HG03139 (cell line): ENCODE measurements at regions not wholly inside any gene's neighbourhood (a gene's known extent, or its start where the extent isn't known, plus 50 kb on each side); places are given as distances from the start of the nearest gene placed in this dataset.

ENCODE experiments used
- ATAC-seq: cut with Tn5 transposase; IDR thresholded peaks from one replicate; pipeline ENCODE4 v1.9.1; 2021; ENCODE audit not compliant: unreplicated experiment

GRCh38 chr10:58885146-58885545 is 291.3 kb upstream of the PHYHIPL start:
- ATAC-seq: no peak

GRCh38 chr10:58885686-58886345 is 290.6 kb upstream of the PHYHIPL start:
- ATAC-seq: no peak

DNA sequence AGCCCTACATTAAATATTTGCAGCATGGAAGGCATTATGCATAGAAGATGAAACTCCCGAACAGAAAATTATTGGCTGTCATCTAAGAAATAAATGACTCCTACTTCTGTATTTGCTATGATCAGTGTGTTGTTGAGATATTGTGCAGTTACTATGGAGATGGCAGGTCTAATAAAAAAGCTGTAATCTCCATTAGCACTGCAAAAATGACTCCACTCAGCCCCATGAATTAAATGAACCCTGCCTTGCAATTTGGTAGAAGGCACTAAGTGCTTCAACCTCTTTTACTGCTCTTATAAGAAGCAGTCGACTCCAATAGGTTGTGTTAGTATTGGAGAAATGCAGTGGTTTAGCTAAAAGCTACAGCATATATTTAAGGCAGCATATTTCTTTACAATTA is 290.0 kb upstream of the PHYHIPL start:
- ATAC-seq: no peak

GRCh38 chr10:58887474-58887873 is 289.0 kb upstream of the PHYHIPL start:
- no peak for ATAC-seq

- ATAC-seq: no peak
These were observed 287.5 kb upstream of the PHYHIPL start for GRCh38 chr10:58888957-58889356.

DNA sequence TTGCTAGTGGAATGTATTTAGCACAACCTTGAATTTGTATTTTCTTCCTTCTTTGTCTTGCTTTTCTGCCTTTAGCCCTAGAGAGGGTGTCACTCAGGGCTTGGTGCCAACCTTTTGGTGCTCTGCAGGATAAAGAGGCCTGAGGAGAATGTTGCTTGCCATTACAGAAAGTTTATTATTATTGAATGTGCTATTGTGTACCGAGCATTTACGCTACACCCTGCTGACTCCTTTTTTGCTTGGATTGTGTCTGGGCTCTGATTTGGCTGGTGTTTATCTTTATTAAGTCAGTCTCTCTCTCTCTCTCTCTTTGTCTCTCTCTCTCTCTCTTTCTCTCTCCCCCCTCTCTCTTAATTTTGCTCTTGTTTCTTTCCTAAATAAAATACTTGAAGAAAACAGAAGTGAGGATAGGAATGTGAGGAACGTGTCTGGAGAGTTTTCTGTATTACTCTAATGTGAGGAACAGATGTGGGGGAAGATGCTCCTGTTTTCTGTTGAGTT is 284.4 kb upstream of the PHYHIPL start:
- ATAC-seq: no peak

DNA sequence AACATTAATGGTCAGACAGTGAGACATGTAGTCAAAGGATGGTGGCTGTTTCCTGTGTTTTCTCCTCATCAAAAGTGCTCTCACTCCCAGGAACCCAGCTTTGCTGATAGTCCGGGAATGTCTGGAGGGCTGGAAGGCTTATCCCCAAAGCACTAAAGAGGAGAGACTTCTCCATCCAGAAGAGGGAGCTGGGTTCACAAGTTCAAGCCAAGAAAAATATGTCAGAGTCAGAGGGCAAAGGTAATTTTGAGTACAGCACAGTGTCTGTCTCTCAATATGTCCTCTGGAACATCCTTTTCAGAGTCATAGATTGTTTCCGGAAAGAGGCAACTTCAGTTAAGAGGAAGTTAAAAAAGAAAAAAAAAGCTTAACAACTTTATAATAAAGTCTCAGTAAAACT is 281.5 kb upstream of the PHYHIPL start:
- ATAC-seq: no peak

DNA sequence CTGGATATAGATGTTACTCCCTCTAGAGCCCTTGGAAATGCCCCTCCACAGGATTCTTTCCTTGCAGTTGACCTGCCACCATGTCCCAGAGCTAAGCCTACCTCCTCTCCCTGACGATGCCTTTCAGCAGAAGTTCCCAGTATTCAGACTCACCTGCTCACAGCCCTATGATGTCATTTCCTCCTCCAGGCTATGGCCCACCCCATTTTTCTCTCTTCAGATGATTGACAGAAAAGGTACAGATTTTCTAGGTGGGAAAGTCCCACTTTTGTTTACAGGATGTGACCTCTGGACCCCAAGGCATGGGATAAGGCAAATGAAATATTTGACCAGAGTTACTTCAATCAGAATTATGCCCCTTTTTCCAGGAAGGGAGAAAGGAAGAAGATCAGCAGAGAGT is 280.2 kb upstream of the PHYHIPL start:
- no peak for ATAC-seq

- no peak for ATAC-seq
These were observed 279.2 kb upstream of the PHYHIPL start for GRCh38 chr10:58897236-58897635.

DNA sequence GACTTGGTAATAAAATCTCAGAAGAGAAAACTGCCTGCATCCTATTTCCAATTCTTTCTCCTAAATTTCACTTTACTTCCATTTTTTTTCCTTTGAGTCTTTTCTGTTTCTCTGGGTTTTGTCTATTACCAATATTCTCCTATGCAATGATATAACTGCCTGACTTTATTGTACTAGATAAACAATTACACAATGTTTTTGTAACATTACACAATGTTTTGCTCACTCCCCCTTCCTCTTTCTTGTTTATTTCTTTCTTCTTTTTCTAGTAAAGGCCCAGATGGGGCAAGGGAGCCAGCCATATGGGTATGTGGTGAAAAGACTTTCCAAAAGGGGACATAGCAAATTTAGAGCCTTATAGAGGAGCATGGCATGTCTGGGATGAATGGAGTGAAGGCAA is 278.7 kb upstream of the PHYHIPL start:
- no peak for ATAC-seq

DNA sequence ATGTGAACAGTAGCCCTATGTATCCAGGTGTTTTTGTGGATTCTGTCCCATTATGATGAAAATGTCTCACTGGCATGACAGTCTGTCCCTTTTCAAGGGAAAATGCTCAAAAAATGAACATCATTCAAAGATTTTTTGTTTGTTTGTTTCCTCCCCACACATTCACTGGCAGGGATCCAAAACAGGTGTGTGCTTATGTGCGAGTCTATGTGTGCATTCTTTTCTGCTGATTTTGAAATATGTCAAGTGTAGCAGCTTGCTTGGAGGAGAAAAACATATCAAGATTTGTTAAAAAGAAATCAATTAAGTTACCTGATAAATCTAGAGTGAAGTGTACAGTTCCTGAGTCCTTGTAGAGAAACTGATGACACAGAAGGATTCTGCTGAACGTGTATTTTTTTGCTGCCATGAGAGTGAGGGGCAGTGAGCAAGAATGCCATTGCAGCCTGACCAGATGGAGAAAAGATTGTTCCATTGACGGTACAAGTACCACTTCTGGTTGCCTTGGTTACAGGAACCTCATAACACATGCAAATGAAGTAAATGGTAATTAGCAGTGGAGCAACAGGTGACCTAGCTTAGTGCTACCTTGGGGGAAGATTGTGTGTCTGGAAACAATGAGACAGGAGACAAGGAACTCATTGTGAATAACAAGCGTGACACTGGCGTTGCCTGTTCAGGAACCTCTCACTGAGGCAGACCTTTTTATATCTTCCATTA is 277.4 kb upstream of the PHYHIPL start:
- no peak for ATAC-seq

GRCh38 chr10:58901092-58901646 is 275.3 kb upstream of the PHYHIPL start:
- no peak for ATAC-seq

DNA sequence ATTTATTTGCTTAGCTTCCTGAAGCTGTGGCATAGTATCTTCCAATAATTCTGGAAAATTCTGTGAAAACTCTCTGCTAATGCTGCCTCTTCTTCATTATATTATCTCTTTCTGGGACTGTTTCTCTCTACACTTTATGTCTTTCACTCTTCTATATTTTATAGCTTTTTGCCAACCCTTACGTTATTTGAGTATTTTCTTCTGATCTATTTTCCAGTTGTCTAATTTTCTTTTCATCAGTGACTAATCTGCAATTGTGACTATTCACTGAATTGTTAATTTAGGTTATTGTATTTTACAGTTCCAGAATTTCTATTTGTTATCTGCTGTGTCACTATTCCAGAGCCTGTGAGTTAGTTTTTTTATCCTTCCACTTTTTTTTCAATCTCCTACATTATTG is 273.4 kb upstream of the PHYHIPL start:
- no peak for ATAC-seq

DNA sequence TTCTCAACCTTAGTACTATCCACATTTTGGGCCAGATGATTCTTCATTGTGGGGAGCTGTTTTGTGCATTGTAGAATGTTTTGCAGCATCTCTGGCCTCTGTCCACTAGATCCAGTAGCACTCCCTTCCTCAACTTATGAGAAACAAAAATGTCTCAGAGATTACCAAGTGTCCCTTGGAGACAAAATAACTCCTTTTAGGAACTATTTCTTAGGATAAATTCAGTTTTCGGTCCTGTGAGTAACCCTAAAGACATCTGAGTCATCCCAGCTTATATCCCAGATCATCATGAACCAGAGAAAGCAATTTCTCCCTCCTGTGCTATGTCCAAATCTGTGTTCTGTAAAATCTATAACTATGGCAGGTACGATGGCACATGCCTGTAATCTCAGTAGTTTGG is 266.6 kb upstream of the PHYHIPL start:
- ATAC-seq: no peak

GRCh38 chr10:58913717-58914116 is 262.7 kb upstream of the PHYHIPL start:
- ATAC-seq: no peak

- no peak for ATAC-seq
These were observed 257.6 kb upstream of the PHYHIPL start for GRCh38 chr10:58918887-58919286.

DNA sequence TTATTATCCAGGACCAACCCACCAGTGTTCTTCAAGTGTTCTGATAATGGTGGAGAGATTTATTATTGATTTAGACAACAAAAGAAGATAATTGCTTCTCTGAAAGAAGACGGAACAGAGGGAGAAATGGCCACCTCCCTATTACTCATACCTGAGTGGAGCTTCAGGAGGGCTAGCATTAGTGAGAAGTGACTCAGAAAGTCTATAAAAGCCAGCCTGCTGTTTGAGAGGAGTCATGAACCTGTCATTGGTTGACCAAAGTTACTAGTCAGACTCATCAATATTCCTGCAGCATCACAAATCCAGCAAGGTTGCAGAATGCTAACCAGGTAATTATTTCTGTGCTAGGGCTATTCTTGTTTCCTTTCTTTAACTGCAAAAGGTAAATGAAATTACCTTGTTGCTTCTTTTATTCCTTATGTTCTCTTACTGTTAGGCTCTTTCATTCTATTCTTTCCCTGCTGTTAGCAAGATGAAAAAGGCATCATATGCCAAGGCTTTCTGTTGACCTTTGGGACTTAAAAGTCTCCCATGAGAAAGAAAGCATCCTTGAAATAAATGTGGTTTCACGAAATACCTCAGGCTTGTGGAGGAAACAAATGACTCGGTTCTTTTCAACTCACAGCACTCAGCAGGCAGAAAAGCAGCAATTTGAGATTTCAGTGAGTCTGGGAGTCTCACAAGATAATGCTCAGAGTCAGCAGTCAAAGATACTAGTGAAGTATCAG is 256.4 kb upstream of the PHYHIPL start:
- no peak for ATAC-seq

DNA sequence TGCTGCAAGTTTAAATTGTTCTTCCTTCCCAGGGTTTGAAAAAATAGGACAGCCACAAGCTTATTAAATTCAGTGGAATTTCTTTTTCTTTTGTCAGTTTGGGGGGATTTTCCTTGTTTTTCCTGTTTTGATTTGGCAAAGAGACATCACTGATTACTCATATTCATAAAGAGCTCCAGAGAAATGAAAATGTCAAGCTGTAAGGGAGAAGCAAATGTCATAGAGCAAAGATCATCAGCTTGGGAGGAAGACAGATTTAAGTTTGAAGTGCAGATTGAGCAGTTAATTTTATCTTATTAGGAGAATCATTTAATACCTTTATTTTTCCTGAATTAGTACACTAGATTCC is 255.8 kb upstream of the PHYHIPL start:
- ATAC-seq: no peak

DNA sequence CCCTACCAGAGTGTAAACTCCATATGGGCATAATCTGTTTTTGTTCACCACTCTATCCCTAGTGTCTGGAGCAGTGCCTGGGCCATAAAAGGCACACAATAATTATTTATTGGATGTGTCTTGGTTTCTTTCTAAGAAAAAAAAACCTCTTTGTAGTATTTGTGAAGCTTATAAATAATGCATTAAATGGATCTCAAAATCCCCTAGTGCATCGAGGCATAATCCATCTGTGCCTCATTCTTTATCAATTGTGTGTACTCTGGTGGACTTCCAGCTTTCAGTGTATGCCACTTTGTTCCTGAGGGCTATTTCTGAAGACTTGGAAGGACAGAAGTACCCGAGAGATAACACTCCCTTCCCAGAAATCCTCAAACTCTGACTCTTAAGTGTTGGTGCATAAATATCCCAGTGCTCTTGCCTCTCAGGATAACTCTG is 255.0 kb upstream of the PHYHIPL start:
- ATAC-seq: no peak

GRCh38 chr10:58925381-58925780 is 251.1 kb upstream of the PHYHIPL start:
- no peak for ATAC-seq

DNA sequence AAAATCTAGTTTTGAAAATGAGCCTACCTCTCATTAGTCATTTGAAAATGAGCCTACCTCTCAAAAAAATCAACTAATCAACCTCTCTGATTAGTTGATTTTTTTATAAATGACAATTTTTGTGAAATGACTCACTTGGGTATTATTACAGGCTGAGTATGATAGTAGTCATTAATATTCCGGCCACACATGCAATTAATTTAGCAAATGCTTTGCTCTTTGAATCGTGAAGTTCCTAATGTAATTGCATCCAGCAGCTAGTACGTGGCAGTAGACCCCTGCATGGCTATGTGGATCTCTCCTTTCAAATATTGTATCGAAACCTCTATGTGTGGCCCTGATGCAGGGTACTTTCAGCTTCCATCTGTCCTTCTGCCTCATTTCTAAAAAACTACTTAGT is 245.9 kb upstream of the PHYHIPL start:
- ATAC-seq: no peak

DNA sequence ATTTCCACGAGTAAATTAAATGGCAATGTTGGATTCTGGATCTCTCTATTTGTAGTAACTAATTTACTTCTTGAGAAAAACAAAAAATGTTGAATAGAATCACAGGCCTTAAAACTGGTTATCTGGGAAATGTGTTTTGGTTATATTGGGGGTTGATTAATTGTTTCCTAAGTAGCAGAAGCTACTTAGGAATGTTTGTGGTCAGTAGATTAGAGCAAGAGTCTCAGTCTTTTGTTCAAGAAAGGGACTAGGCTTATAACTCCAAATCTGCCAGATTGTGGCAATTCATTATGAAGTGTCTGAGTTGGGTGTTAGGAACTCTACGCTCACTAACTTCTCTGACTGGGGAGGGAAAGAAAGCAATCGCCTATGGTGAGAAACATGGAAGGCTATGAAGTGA is 244.3 kb upstream of the PHYHIPL start:
- ATAC-seq: no peak
